GM18499 (cell line): ENCODE measurements at regions not wholly inside any gene's neighbourhood (a gene's known extent, or its start where the extent isn't known, plus 50 kb on each side); places are given as distances from the start of the nearest gene placed in this dataset.

ENCODE experiments used
- ATAC-seq: cut with Tn5 transposase; IDR thresholded peaks from one replicate; pipeline ENCODE4 v1.9.1; 2021; ENCODE audit warnings: moderate number of reproducible peaks; ENCODE audit not compliant: insufficient read depth, unreplicated experiment

DNA sequence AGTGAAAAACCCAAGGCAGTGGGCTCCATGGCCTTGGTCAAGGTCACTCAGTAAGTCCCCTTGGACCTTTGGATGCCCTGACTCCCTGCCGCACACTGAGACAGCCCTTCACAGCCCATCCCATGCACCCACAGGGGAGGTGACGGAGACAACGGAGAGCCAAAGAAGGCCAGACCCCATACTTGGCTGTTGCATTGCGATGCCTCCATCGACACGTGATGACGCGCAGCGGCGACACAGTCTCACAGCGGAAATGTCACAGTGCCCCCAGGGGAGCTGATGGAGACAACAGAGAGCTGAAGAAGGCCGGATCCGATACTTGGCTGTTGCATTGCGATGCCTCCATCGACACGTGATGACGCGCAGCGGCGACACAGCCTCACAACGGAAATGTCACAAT is 282.4 kb downstream of the TEX29 start:
- ATAC-seq: no peak

DNA sequence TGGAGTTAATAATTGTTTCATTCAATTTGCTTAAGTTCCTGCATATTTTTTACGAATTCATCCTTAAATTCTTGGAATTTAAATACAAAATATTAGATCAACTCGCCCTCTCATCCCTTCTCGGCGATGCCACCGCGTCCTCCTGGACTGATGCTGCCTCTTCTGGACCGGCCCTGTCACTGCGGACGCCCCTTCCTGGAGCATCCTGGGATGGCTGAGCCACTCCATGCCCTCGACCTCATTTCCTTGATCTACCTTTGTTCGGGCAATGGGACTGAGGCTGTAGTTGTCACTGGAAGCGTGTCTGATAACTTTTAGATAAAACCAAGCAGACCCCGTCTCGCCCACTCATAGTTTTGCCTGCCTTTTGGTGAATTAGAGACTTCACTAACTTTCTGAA is 283.7 kb downstream of the TEX29 start:
- ATAC-seq: no peak

DNA sequence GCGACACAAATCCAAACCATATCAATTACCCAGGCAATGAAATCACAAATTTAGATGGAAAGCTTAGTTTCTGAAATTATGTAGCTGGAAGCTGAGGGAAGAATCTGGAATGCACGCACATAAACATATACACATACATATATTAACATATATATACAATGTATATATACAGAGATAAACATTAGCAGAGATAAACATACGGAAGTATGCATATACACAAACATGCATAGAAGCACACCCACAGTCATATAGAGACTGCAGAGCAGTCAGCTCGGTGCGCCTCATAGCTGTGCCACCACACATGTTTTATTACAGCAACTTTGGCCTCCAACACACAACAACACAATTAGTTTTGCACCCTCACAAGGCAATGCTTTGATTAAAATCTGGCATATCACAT is 288.1 kb downstream of the TEX29 start:
- no peak for ATAC-seq

DNA sequence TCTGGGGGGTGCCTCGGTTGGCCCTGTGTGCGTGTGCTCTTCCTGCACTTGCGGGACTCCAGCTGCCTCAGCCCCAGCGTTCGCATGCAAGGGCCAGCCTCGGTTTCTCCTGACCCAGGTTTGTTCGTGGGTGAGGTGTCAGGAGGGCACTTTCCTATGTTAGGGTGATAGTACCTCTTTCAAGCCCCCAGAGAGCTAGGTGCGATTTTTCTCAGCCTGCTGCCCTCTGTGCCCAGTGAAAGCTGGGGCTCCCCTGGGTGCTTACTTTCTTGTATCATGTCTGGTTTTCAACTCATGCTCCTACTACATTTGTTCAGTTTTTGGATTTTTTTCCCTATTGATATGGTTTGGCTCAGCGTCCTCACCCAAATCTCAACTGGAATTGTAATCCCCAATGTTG is 289.2 kb downstream of the TEX29 start:
- ATAC-seq: no peak

DNA sequence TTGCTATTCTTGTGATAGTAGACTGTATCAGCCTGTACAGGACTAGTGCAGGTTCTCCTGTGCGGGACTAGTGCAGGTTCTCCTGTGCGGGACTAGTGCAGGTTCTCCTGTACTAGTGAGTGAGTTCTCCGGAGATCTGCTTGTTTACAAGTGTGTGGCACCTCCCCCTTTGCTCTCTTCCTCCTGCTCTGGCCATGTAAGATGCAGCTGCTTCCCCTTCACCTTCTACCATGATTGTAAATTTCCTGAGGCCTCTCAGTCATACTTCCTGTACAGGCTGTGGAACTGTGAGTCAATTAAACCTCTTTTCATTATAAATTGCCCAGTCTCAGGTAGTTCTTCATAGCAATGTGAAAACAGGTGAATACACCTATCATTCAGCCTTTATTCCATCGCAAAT is 289.6 kb downstream of the TEX29 start:
- ATAC-seq: no peak

DNA sequence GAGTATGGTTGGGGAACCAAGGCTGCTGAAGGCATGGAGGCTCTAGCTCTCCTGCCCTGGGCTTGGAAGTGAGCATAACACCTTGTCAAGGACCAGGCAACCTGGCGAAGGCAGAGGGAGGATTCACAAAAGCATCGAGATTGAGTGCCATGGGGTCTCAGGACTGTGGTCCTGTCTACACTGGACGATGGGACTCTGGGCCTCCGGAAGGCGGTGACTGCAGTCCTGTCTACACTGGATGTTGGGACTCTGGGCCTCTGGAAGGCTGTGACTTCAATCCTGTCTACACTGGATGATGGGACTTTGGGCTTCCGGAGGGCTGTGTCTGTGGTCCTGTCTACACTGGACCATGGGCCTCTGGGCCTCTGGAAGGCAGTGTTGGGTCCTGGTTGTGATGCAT is 290.4 kb downstream of the TEX29 start:
- no peak for ATAC-seq

DNA sequence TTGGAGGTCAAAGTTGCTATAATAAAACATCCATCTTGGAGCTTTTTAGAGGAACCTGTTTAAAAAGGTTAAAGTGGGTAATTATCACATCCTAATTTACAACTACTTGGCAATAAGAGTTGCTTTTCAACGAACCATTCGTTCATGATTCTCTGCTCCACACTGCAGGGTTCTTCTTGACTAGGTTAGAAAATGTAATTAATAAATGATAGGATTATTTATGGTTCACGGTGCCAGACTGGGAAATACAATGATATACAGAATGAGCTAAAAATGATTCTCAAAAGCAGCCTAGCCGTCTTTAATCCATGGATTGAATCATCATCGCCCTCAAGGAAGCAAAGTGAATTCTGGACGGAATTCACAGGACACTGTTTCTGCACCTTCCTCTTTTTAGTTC is 291.2 kb downstream of the TEX29 start:
- ATAC-seq: no peak

DNA sequence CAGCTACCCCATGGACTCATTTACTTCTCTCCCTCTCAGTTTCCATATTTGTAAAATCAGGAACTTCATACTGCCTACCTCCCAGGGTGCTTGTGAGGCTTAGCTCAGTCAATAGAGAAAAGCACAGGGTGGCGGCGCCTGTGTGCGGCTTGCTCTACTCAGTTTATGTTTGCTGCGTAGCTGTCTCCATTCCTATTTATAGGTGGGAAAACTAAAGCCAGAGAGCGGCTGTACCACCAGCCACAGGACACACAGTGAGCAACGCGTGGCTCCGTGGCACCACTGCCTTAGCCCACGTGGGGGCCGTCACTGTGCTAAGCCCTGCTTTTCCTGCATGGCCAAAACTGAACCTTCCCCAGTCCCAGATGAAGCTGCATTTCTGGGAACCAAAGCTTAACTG is 292.4 kb downstream of the TEX29 start:
- ATAC-seq: no peak

DNA sequence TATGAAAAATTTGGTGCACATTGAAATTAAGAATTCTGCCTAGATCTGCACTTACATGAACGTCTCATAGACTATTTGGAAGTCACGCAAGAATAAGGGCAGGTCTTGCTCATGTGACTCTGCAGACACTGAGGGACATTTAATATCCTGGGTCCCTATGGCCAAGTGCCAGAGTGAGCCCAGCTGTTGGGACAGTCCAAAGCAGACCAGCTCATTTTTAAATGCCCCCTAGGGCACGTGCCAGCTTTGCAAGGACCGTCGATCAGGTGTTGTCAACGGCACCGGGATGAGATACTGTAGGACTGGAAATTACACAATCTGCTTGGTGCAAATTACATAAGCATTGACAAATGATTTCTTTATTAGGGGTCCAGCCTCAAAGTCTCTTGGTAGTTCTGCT is 293.6 kb downstream of the TEX29 start:
- no peak for ATAC-seq

DNA sequence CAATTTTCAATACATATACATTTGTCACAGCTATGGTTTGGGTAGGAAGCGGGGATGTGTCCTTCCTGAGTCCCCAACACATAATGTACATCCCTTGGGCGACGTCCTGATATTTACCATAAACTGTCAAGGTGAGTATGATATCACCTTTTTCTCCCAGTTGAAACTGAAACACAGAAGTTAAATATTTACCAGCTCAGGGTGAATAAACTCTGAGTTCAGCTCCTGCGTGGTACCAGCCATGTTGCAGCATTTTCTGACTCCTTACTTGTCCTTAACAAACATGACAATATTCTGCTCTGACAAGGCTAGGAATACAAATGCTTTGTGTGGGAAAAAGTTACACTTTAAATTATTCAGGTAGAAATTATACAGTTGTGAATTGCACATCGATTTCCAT is 294.2 kb downstream of the TEX29 start:
- ATAC-seq: no peak

DNA sequence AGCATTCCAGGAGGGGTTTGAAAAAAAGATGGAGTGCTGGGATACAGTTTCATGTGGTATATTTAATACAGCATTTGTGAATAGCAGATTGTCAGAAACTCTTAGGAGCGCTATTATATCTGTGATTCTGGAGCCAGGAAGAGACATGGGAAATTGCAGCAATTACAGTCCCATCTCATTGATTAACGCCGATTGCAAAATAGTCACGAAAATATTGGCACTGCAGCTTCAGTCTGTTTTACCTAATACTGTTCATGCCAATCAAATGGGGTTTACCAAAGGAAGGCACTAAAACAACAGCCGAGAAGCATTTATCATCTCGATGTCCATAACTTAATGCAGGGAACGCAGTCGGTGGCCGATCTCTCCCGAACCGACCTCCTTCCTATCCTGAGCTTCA is 295.8 kb downstream of the TEX29 start:
- ATAC-seq: no peak

DNA sequence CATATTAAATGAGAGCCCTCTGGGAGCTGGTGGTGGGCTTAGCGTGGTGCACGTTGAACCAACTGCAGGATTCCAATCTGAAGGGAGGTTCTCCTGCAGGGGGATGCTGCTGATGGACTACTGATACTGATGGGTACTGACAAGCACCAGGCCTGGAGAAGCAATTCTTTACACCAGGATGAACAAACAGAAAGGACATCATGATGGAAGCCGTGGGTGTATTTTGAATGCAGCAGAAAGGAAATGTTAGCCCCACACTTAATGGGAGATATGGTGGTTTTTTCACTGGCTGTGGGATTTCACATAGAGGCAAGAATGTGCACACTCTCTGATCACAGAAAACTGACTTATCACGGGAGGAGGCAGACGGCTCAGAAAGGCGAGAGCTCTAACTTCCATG is 299.7 kb downstream of the TEX29 start:
- no peak for ATAC-seq

DNA sequence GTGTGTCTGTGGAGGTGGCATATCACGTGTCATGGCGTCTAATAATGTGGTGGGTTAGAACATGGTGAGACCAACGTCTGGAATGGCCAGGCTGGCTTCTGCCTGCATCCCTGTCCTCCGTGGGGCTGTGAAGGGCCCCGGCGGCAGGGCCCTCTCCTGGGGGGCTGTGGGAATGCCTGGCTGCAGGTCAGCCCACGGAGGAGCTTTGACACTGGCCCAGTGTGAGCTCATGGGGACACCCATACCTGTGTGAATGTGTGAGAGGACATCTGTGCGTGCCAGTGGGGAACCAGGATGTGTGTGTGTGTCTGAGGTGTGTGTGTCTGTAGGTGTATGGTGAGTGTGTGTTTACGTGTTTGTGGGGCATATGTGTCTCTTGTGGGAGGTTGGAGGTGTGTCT is 300.1 kb downstream of the TEX29 start:
- no peak for ATAC-seq

DNA sequence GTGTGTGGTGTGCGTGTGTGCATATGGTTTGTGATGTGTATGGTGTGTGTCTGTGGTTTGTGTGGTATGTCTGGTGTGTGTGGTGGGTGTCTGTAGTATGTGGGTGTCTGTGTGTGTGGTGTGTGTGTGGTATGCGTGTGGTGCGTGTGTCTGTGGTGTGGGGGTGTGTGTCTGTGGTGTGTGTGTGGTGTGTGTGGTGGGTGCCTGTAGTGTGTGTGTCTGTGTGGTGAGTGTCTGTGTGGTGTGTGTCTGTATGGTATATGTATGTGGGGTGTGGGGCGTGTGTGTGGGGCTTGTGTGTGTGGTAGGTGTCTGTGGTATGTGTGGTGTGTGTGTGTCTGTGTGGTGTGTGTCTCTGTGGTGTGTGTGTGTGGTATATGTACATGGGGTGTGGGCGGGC is 300.7 kb downstream of the TEX29 start:
- no peak for ATAC-seq

DNA sequence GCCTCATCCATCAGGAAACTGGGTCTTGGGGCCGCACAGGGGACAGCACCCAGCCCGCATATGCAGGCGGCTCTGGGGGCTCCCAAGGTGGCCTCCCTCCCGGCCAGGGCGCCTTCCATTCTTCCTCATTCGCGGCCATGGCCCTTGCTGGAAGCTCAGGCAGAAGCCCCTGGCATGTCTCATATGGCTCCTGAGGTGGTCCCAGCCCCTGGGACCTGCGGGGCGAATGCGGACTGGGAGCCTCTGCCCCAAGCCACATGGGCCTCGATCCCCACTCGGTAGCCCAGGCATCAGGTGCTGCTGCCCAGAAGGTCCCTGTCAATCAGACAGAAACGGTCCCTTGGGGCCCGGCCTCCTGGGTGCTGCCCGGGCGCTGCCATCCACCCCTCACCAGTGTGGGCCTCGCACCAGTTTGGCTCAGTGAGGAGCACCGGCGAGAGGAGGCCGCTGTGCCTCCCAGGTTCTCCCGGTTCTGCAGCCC is 301.6 kb downstream of the TEX29 start:
- no peak for ATAC-seq

DNA sequence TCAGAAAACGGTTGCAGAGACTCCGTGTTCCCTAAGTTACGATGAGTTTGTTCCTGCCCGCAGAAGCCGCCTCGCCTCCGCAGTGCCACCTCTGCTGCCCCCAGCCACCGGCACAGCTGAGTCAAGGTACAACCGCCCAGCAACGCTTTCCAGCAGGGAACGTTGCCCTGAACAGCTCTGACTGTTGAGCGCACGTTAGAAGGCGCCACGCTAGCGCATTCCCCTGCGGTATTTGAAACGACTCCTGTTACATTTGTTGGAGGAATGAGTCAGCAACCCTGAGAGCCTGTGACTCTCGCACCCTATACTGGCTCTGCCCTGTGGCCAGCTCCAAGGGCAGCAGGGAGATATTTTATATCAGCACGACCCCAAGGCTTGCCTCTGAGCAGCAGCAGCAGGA is 302.8 kb downstream of the TEX29 start:
- ATAC-seq: no peak

DNA sequence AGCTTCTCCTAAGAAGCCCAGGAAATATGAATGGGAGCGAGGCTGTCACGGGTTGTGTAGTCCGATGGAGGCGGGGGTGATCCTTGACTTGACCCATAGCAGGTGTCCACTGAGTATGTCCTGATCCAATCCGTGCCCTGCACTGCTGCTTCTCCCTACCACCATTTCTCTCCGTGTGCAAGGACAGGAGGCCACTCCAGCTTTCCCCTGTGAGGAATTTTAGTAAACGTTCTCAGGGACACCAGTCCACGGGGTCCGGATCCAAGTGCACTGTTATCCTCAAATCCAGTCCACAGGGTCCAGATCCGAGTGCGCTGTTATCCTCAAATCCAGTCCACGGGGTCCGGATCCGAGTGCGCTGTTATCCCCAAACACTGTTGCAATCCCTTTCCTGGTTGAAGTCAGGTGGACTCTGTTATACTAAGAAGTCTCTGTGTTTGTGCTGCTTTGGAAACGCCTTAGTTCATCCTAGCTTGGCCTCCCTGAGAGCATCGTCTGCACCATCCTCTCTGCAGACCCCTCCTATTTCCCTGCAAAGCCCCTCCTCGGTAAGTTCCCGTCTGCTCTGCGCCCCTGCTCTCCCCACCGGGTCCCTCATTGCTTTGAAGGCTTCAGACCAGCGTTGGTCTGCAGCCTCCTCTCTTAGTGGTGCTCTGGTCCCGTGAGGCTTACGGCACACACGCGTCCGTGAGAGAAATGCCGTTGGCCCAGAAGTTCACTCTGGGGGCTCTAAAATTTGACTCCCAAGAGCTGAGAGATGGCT is 303.5 kb downstream of the TEX29 start:
- ATAC-seq: no peak

DNA sequence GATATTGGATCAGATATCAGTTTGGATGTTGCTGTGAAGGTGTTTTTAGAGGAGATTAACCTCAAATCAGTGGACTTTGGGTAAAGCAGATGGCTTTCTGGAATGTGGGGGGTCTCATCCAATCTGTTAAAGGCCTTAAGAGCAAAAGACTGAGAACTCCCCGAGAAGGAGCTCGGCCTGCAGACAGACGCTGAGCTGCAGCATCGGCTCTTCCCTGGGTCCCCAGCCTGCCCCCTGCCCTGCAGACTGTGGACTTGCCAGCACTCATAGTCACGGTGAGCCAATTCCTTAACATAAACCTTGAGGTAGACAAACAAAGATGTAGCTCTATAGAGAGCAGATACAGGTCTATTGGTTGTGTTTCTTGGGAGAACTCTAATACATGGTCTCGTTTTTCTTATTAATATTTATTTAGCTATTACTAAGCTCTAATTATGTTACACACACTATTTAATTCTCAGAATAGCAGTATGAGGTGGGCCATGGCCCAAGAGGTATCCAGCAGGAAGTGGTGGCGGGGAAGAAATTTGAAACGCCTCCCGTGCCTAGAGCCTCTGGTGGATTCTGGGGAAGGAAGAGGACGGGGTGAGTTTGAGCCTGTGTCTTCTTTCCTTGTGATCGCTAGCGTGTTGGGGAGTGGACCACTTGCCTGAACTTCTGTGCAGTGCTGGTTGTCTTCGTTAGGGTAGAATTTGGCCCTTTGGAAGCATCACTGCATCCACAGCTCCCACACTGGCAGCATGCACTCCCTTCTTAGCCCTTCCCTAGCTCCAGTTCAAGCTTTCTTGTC is 305.3 kb downstream of the TEX29 start:
- no peak for ATAC-seq

DNA sequence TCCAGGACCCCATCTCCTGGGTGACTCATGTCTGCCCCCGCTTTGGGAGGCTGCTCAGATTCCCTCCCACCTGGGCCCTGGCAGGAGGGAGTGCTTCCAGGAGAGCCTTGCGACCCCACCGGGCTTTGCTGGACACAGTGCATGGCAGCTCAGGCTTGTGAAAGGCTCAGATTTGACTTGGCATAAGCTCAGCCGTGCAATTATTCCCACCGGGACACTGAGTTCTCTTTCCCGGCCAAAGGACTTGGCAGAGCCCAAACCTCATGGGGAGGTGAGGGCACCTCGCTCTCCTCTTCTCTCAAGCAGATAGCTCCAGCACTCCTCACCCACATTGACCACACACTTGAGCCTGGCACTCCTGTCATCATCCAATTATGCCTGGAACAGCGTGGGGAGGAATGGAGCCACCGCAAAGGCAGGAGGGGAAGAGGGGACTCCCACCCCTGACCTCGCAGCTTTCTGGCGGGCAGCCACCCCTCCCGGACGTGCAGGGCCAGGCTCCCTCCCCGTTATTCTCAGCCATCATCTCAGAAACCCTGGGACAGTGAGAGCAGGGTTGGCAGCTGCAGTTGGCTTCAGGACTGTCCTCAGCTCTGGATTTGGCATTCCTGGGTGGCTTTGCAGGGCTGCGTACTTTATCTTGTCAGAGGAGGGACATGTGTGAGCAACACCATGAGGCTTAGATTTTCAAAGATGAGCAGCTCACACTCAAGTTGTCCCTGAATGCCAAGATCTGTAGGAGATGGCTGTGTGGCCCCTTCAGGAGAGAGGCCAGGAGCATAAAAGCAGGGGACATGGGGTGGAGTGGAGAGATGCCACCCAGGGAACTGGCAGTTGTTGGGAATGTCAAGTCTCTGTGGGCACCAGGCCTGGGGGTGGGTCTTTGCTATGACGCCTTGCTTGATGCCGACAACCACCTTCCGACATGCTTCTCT is 306.2 kb downstream of the TEX29 start:
- no peak for ATAC-seq

DNA sequence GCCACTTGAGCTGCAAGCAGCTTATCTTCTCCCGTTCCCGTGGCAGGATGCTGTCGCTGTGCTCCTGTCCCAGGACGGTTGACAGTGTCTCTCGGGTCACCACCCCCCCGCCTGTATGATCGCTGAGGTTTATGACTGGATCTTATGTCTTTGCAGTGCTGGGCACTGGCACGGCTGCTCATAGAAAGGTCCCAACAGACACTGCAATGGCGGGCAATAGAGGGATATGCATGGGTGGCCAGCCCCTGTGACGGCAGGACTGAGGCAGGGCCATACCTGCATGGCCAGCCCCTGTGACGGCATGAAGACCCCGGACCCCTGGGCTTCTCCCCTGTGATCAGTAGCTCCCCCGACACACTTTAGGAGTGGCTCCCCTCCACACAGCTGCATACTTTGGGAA is 307.2 kb downstream of the TEX29 start:
- no peak for ATAC-seq

DNA sequence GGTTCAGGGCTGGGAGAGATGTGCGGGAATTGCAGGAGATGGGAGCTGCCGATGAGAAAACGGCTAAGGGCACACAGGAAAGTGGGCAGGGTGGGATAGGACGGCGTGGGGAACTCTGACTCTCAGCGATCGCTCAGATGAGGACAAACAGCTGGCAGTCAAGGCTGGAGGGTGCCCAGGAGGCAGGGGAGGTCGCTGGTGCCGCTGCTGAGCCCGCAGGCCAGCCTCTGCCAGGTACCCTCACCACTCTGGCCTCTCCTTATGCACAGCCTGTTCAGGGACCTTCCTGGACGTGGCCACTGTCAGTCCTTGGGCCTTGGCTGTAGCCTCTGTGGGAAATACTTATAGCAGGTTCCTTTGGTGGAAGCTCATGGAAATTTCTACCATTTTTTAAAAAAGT is 308.6 kb downstream of the TEX29 start:
- ATAC-seq: no peak
